Smooth muscle cell (in vitro differentiated cells): ENCODE measurements at regions not wholly inside any gene's neighbourhood (a gene's known extent, or its start where the extent isn't known, plus 50 kb on each side); places are given as distances from the start of the nearest gene placed in this dataset.

Experiments used
- DNase-seq: peaks from one replicate; lab custom pipeline; 2025; ENCODE audit not compliant: unreplicated experiment; lab: John Stamatoyannopoulos, UW
- H2AFZ ChIP-seq: fragments of 200-600 bp; sonication (generic); 2 replicates; pipeline ENCODE4 v1.6.0; 2016; ENCODE audit warnings: antibody characterized with exemption, low read depth, mild to moderate bottlenecking
- H3F3A ChIP-seq: fragments of 200-600 bp; sonication (generic); 2 replicates; pipeline ENCODE4 v1.6.0; 2017; ENCODE audit warnings: antibody characterized with exemption, low read depth
- H3K27ac ChIP-seq: fragments of 200-600 bp; sonication (generic); 2 replicates; pipeline ENCODE4 v1.5.1; 2016; ENCODE audit warnings: low read depth, mild to moderate bottlenecking
- H3K27me3 ChIP-seq: fragments of 200-600 bp; sonication (generic); 2 replicates; pipeline ENCODE4 v1.6.1; 2016; ENCODE audit warnings: low read depth, mild to moderate bottlenecking
- H3K36me3 ChIP-seq: fragments of 200-600 bp; sonication (generic); 2 replicates; pipeline ENCODE4 v1.5.1; 2016; ENCODE audit warnings: low read depth
- H3K4me1 ChIP-seq: fragments of 200-600 bp; sonication (generic); 2 replicates; pipeline ENCODE4 v1.5.1; 2016; ENCODE audit warnings: low read depth
- H3K4me2 ChIP-seq: fragments of 200-600 bp; sonication (generic); 2 replicates; pipeline ENCODE4 v1.6.0; 2016; ENCODE audit warnings: mild to moderate bottlenecking
- H3K4me3 ChIP-seq: fragments of 200-600 bp; sonication (generic); 2 replicates; pipeline ENCODE4 v1.5.1; 2016; ENCODE audit warnings: mild to moderate bottlenecking
- H3K79me2 ChIP-seq: fragments of 200-600 bp; sonication (generic); 2 replicates; pipeline ENCODE4 v1.6.0; 2016; ENCODE audit warnings: low read depth, mild to moderate bottlenecking
- H3K9ac ChIP-seq: fragments of 200-600 bp; sonication (generic); 2 replicates; pipeline ENCODE4 v1.6.0; 2016; ENCODE audit warnings: low read depth
- H3K9me3 ChIP-seq: fragments of 200-600 bp; sonication (generic); replicated peaks from 2 replicates; pipeline ENCODE4 v1.5.1; 2016; ENCODE audit warnings: low read depth
- H4K20me1 ChIP-seq: fragments of 200-600 bp; sonication (generic); 2 replicates; pipeline ENCODE4 v1.6.0; 2016; ENCODE audit warnings: low read depth
- CTCF ChIP-seq: fragments of 200-600 bp; sonication (generic); IDR thresholded peaks from 2 replicates; pipeline ENCODE4 v1.5.1; 2017; ENCODE audit warnings: borderline replicate concordance, mild to moderate bottlenecking, antibody characterized with exemption; ENCODE audit not compliant: insufficient read depth, poor library complexity, severe bottlenecking
- WGBS: methylation state at CpG from one replicate; pipeline ENCODE4 v1.1.7; 2016; ENCODE audit warnings: low lambda C conversion rate; 5-methylcytosine and 5-hydroxymethylcytosine counted together

GRCh38 chr2:224101820-224102630 is 62.9 kb upstream of the SERPINE2 start:
- Histone ChIP-seq H3K9ac (peak overlapping the region; percentile 47), H2AFZ (no peak overlapping the region), H3K27me3 (no peaks in the 10 kb centered on the region), H3K4me3 (no peak overlapping the region), H3K9me3 (no peaks in the 10 kb centered on the region), H3K4me1 (no peaks in the 10 kb centered on the region), H3K27ac (peak overlapping the region; percentile 74), H3K79me2 (no peaks in the 10 kb centered on the region), H3F3A (peaks cover 17% of the 10 kb centered on the region), H3K36me3 (no peaks in the 10 kb centered on the region), H3K4me2 (peak overlapping the region; percentile 8), H4K20me1 (no peaks in the 10 kb centered on the region)
- 8% methylated on average over 4 of the region's 4 CpGs for WGBS
- no peak for DNase-seq
- no peak for TF ChIP-seq CTCF

- Histone ChIP-seq H3K9me3 (no peaks in the 10 kb centered on the region), H3K4me3 (no peak overlapping the region), H3K36me3 (no peaks in the 10 kb centered on the region), H2AFZ (peak overlapping the region; percentile 59), H3K27me3 (no peaks in the 10 kb centered on the region), H3K79me2 (no peaks in the 10 kb centered on the region), H3K4me2 (no peak overlapping the region), H3K4me1 (no peaks in the 10 kb centered on the region), H3K27ac (peak overlapping the region; percentile 36), H3K9ac (no peak overlapping the region), H4K20me1 (no peaks in the 10 kb centered on the region), H3F3A (peaks cover 17% of the 10 kb centered on the region)
- no peak for DNase-seq
- WGBS: 90% methylated on average over 4 of the region's 4 CpGs
- TF ChIP-seq CTCF: no peak
These were observed 61.0 kb upstream of the SERPINE2 start for GRCh38 chr2:224099861-224100643.

GRCh38 chr2:224098481-224099230 is 59.6 kb upstream of the SERPINE2 start:
- H4K20me1 ChIP-seq: no peaks in the 10 kb centered on the region

More at GRCh38 chr2:224098481-224099230, 59.6 kb upstream of the SERPINE2 start:
- no peak overlapping the region for H3K4me2 ChIP-seq
- no peak overlapping the region for H3K4me3 ChIP-seq
- H3K4me1 ChIP-seq: no peaks in the 10 kb centered on the region
- no peaks in the 10 kb centered on the region for H3K79me2 ChIP-seq
- H3K9me3 ChIP-seq: no peaks in the 10 kb centered on the region
- TF ChIP-seq CTCF: no peak
- 98% methylated on average over 16 of the region's 16 CpGs for WGBS
- H3K27ac ChIP-seq: no peak overlapping the region
- no peaks in the 10 kb centered on the region for H3K36me3 ChIP-seq
- peaks cover 17% of the 10 kb centered on the region for H3F3A ChIP-seq
- DNase-seq: no peak
- H3K27me3 ChIP-seq: no peaks in the 10 kb centered on the region
- no peak overlapping the region for H3K9ac ChIP-seq
- H2AFZ ChIP-seq: no peak overlapping the region
